Natural killer cell (primary cell): ENCODE measurements at regions not wholly inside any gene's neighbourhood (a gene's known extent, or its start where the extent isn't known, plus 50 kb on each side); places are given as distances from the start of the nearest gene placed in this dataset.

ENCODE experiments used
- ATAC-seq, 3 donors: fragments of 150-1000 bp in 2 of 3; fragments of 200-7000 bp in 1 of 3; cut with Tn5 transposase; 1 replicate in 1 of 3; 2 replicates in 2 of 3; pipeline ENCODE4 v1.10.0; 2021; ENCODE audit warnings: mild to moderate bottlenecking in 2 of 3, moderate library complexity in 2 of 3
- DNase-seq, 2 donors: peaks; one replicate each; pipeline versions ENCODE4 v3.0.0 to v3.0.0-alpha.2; 2013 to 2021; ENCODE audit warnings: mixed read lengths in 1 of 2
- H3K27ac ChIP-seq: one replicate; pipeline ENCODE4 v1.5.1; 2013; ENCODE audit warnings: mild to moderate bottlenecking, low read length
- H3K27me3 ChIP-seq: one replicate; pipeline ENCODE4 v1.6.1; 2013; ENCODE audit warnings: low read length; ENCODE audit not compliant: control insufficient read depth, insufficient read depth
- H3K36me3 ChIP-seq: one replicate; pipeline ENCODE4 v1.6.1; 2013; ENCODE audit warnings: low read length; ENCODE audit not compliant: control insufficient read depth, insufficient read depth
- H3K4me1 ChIP-seq: one replicate; pipeline ENCODE4 v1.6.1; 2013; ENCODE audit warnings: low read length; ENCODE audit not compliant: control insufficient read depth, insufficient read depth
- H3K4me3 ChIP-seq: one replicate; pipeline ENCODE4 v1.5.1; 2013; ENCODE audit warnings: low read length
- H3K9me3 ChIP-seq: one replicate; pipeline ENCODE4 v1.6.1; 2013; ENCODE audit warnings: low read length; ENCODE audit not compliant: control insufficient read depth, insufficient read depth
- H3K27ac Mint-ChIP-seq, 2 donors: one replicate each; pipeline ENCODE4 v1.8.0; 2022; ENCODE audit warnings: mild to moderate bottlenecking in 2 of 2, mixed read lengths in 2 of 2, moderate library complexity in 1 of 2
- H3K27me3 Mint-ChIP-seq, 2 donors: one replicate each; pipeline ENCODE4 v1.8.0; 2022; ENCODE audit warnings: low read depth in 2 of 2, mixed read lengths in 2 of 2
- H3K36me3 Mint-ChIP-seq: one replicate; pipeline ENCODE4 v1.8.0; 2022; ENCODE audit warnings: mixed read lengths
- H3K4me1 Mint-ChIP-seq, 2 donors: one replicate each; pipeline ENCODE4 v1.8.0; 2022; ENCODE audit warnings: mixed read lengths in 2 of 2
- H3K4me3 Mint-ChIP-seq: one replicate; pipeline ENCODE4 v1.8.0; 2022; ENCODE audit warnings: mild to moderate bottlenecking, moderate library complexity, mixed read lengths
- H3K9me3 Mint-ChIP-seq, 2 donors: one replicate each; pipeline ENCODE4 v1.8.0; 2022; ENCODE audit warnings: mixed read lengths in 2 of 2
- CTCF ChIP-seq: fragments of 200-600 bp; IDR thresholded peaks from one replicate; pipeline ENCODE4 v1.8.0; 2022; ENCODE audit warnings: antibody characterized with exemption
- WGBS: methylation state at CpG from one replicate; pipeline ENCODE4 v1.1.7; 2013; ENCODE audit warnings: missing lambda C conversion rate; ENCODE audit not compliant: insufficient coverage; 5-methylcytosine and 5-hydroxymethylcytosine counted together
- intact Hi-C: fragments of 100-400 bp; cut with micrococcal nuclease; formaldehyde crosslinking; loops from one replicate; pipeline ENCODE4 v1.14.2; 2022

- Histone ChIP-seq H3K27ac (no peak overlapping the region), H3K4me3 (no peak overlapping the region), H3K36me3 (no peaks in the 10 kb centered on the region), H3K27me3 (no peaks in the 10 kb centered on the region), H3K9me3 (no peaks in the 10 kb centered on the region), H3K4me1 (no peaks in the 10 kb centered on the region)
- Mint-ChIP-seq H3K36me3 (no peaks in the 10 kb centered on the region), H3K9me3 (peaks cover 0 to 3% of the 10 kb centered on the region in 2 donors), H3K4me3 (no peak overlapping the region), H3K27me3 (no peaks in the 10 kb centered on the region), H3K4me1 (peaks cover 7% of the 10 kb centered on the region in 2 donors), H3K27ac (no peak overlapping the region)
- TF ChIP-seq CTCF: no peak
- no peak for DNase-seq
- 60% methylated on average over 2 of the region's 2 CpGs for WGBS
- no peak for ATAC-seq
- intact Hi-C loops: no loop called here
Observed at GRCh38 chr7:16114071-16114470, 307.3 kb downstream of the CRPPA start.

GRCh38 chr7:16113058-16113457, 308.3 kb downstream of the CRPPA start:
- no peak overlapping the region for H3K27ac ChIP-seq
- DNase-seq (no peak), ATAC-seq (no peak)
- no peaks in the 10 kb centered on the region for H3K4me1 ChIP-seq
- no peak overlapping the region for H3K4me3 Mint-ChIP-seq
- no peak overlapping the region for H3K27ac Mint-ChIP-seq
- peaks cover 6% of the 10 kb centered on the region for H3K36me3 Mint-ChIP-seq
- intact Hi-C loops: no loop called here
- no peaks in the 10 kb centered on the region for H3K36me3 ChIP-seq
- H3K27me3 Mint-ChIP-seq: no peaks in the 10 kb centered on the region
- no peaks in the 10 kb centered on the region for H3K27me3 ChIP-seq
- peaks cover 7% of the 10 kb centered on the region in 2 donors for H3K4me1 Mint-ChIP-seq
- H3K9me3 ChIP-seq: no peaks in the 10 kb centered on the region
- H3K9me3 Mint-ChIP-seq: peaks cover 2 to 11% of the 10 kb centered on the region in 2 donors
- no peak for TF ChIP-seq CTCF
- no peak overlapping the region for H3K4me3 ChIP-seq

GRCh38 chr7:16106869-16107268, 314.5 kb downstream of the CRPPA start:
- intact Hi-C loops: no loop called here
- Mint-ChIP-seq H3K36me3 (peaks cover 37% of the 10 kb centered on the region), H3K4me1 (peaks cover 7% of the 10 kb centered on the region in 2 donors), H3K27me3 (no peaks in the 10 kb centered on the region), H3K4me3 (no peak overlapping the region), H3K27ac (no peak overlapping the region), H3K9me3 (peaks cover 7 to 17% of the 10 kb centered on the region in 2 donors)
- no peak overlapping the region for H3K27ac ChIP-seq
- H3K4me1 ChIP-seq: no peaks in the 10 kb centered on the region
- no peak for TF ChIP-seq CTCF
- no peaks in the 10 kb centered on the region for H3K36me3 ChIP-seq
- H3K4me3 ChIP-seq: no peak overlapping the region
- no peaks in the 10 kb centered on the region for H3K27me3 ChIP-seq
- H3K9me3 ChIP-seq: peaks cover 15% of the 10 kb centered on the region
- DNase-seq (no peak), ATAC-seq (no peak)
- 87% methylated on average over 2 of the region's 2 CpGs for WGBS

GRCh38 chr7:16106300-16106699, 315.0 kb downstream of the CRPPA start:
- WGBS: 78% methylated on average over 1 of the region's 1 CpG

More at GRCh38 chr7:16106300-16106699, 315.0 kb downstream of the CRPPA start:
- ATAC-seq: no peak
- Histone ChIP-seq H3K36me3 (no peaks in the 10 kb centered on the region), H3K9me3 (peaks cover 15% of the 10 kb centered on the region), H3K27ac (no peak overlapping the region), H3K4me3 (no peak overlapping the region), H3K4me1 (no peaks in the 10 kb centered on the region), H3K27me3 (no peaks in the 10 kb centered on the region)
- Mint-ChIP-seq H3K27ac (no peak overlapping the region), H3K27me3 (no peaks in the 10 kb centered on the region), H3K36me3 (peaks cover 37% of the 10 kb centered on the region), H3K9me3 (peaks cover 7 to 17% of the 10 kb centered on the region in 2 donors), H3K4me1 (peaks cover 7% of the 10 kb centered on the region in 2 donors), H3K4me3 (no peak overlapping the region)
- intact Hi-C loops: no loop called here
- no peak for DNase-seq
- TF ChIP-seq CTCF: no peak
